Endothelial cell of umbilical vein (primary cell): ENCODE measurements at regions not wholly inside any gene's neighbourhood (a gene's known extent, or its start where the extent isn't known, plus 50 kb on each side); places are given as distances from the start of the nearest gene placed in this dataset.

ENCODE experiments used
- BruUV-seq: library from RNA; stranded (reverse); fragments of 400-500 nt; replicated peaks from 2 replicates; lab custom pipeline; 2021; lab: Mats Ljungman, UMichigan
- CTCF ChIA-PET: fragments of 300-600, 350-600 bp; sonication (Branson Sonifier 250); formaldehyde crosslinking; loops from one replicate; lab custom pipeline; 2021; ENCODE audit warnings: antibody characterized with exemption, inconsistent platforms; lab: Charles Lee
- POLR2A ChIA-PET: fragments of 300-600, 350-600 bp; sonication (Branson Sonifier 250); formaldehyde crosslinking; loops from one replicate; lab custom pipeline; 2021; ENCODE audit warnings: antibody characterized with exemption, inconsistent platforms; lab: Charles Lee
- DNase-seq: peaks from one replicate; pipeline ENCODE4 v3.0.0-alpha.2; 2011; ENCODE audit warnings: low read depth, low spot score
- FAIRE-seq: peaks from 2 replicates; lab custom pipeline; 2011; peaks lifted over from hg19 to GRCh38; lab: Jason Lieb, UNC
- H2AFZ ChIP-seq: 2 replicates; pipeline ENCODE4 v1.6.0; 2012; ENCODE audit warnings: low read depth, low read length, control low read depth, inconsistent platforms
- H3K27ac ChIP-seq: 2 replicates; pipeline ENCODE4 v1.5.1; 2011; ENCODE audit warnings: low read depth, mild to moderate bottlenecking, control low read depth, low read length, moderate library complexity; ENCODE audit not compliant: insufficient read depth
- H3K27me3 ChIP-seq, 2 experiments: 2 replicates each; pipeline versions ENCODE4 v1.6.0 to v1.6.1; 2011; ENCODE audit warnings: low read length in 2 of 2, mixed read lengths in 1 of 2; ENCODE audit not compliant: control insufficient read depth in 2 of 2, insufficient read depth in 2 of 2
- H3K36me3 ChIP-seq, 2 experiments: 2 replicates in 1 of 2; 3 replicates in 1 of 2; pipeline ENCODE4 v1.5.1; 2011; ENCODE audit warnings: low read length in 2 of 2, mild to moderate bottlenecking in 1 of 2, moderate library complexity in 1 of 2; ENCODE audit not compliant: control insufficient read depth in 2 of 2, insufficient read depth in 2 of 2; ENCODE audit errors: extremely low read depth in 1 of 2
- H3K4me1 ChIP-seq: 3 replicates; pipeline ENCODE4 v1.5.1; 2011; ENCODE audit warnings: mild to moderate bottlenecking, low read length; ENCODE audit not compliant: control insufficient read depth, insufficient read depth; ENCODE audit errors: extremely low read depth
- H3K4me2 ChIP-seq: 2 replicates; pipeline ENCODE4 v1.6.1; 2011; ENCODE audit warnings: low read length, control low read depth, mixed read lengths; ENCODE audit not compliant: insufficient read depth
- H3K4me3 ChIP-seq, 3 experiments: fragments of 200-600 bp in 1 of 3; sonication (generic), shearing (Covaris generic) in 1 of 3; replicated peaks in 1 of 3; 2 replicates each; pipeline ENCODE4 v1.5.1; 2011 to 2016; ENCODE audit warnings: control low read depth in 3 of 3, low read length in 3 of 3, mild to moderate bottlenecking in 2 of 3, inconsistent platforms in 1 of 3, low read depth in 1 of 3, moderate library complexity in 1 of 3; ENCODE audit not compliant: insufficient read depth in 1 of 3
- H3K79me2 ChIP-seq: 2 replicates; pipeline ENCODE4 v1.6.0; 2012; ENCODE audit warnings: low read length, inconsistent platforms; ENCODE audit not compliant: control insufficient read depth, insufficient read depth
- H3K9ac ChIP-seq: replicated peaks from 2 replicates; pipeline ENCODE3; 2011; ENCODE audit warnings: low read length, control low read depth; ENCODE audit not compliant: insufficient read depth; ENCODE audit errors: extremely low read depth
- H3K9me1 ChIP-seq: replicated peaks from 3 replicates; pipeline ENCODE4 v1.6.0; 2011; ENCODE audit warnings: mild to moderate bottlenecking, low read length; ENCODE audit not compliant: control insufficient read depth, insufficient read depth; ENCODE audit errors: extremely low read depth
- H3K9me3 ChIP-seq: replicated peaks from 2 replicates; pipeline ENCODE4 v1.5.1; 2012; ENCODE audit warnings: low read length, inconsistent platforms; ENCODE audit not compliant: control insufficient read depth, insufficient read depth
- H4K20me1 ChIP-seq: replicated peaks from 2 replicates; pipeline ENCODE3; 2011; ENCODE audit warnings: mild to moderate bottlenecking, low read length; ENCODE audit not compliant: control insufficient read depth, insufficient read depth; ENCODE audit errors: extremely low read depth
- CTCF ChIP-seq, 2 donors: IDR thresholded peaks; 1 replicate in 1 of 2; 2 replicates in 1 of 2; pipeline ENCODE4 v1.5.1; 2011; ENCODE audit warnings: low read length in 2 of 2, mild to moderate bottlenecking in 2 of 2, moderate library complexity in 2 of 2, control low read depth in 1 of 2, inconsistent platforms in 1 of 2, low read depth in 1 of 2; ENCODE audit not compliant: insufficient read depth in 1 of 2; ENCODE audit errors: extremely low read depth in 1 of 2
- EZH2 ChIP-seq: IDR thresholded peaks from 2 replicates; pipeline ENCODE4 v1.6.1; 2012; ENCODE audit warnings: borderline replicate concordance, low read depth, mild to moderate bottlenecking, moderate library complexity, low read length, inconsistent platforms; ENCODE audit not compliant: severe bottlenecking
- FOS ChIP-seq: IDR thresholded peaks from 2 replicates; pipeline ENCODE4 v1.6.1; 2011; ENCODE audit warnings: mild to moderate bottlenecking, low read length, moderate library complexity, borderline replicate concordance; ENCODE audit not compliant: insufficient read depth
- GATA2 ChIP-seq: IDR thresholded peaks from 2 replicates; pipeline ENCODE4 v1.7.0; 2011; ENCODE audit warnings: low read depth, mild to moderate bottlenecking, moderate library complexity, mixed read lengths, low read length; ENCODE audit not compliant: insufficient read length, insufficient read depth
- JUN ChIP-seq: IDR thresholded peaks from 2 replicates; pipeline ENCODE4 v1.6.1; 2011; ENCODE audit warnings: borderline replicate concordance, low read depth; ENCODE audit not compliant: insufficient read length, insufficient read depth
- MAX ChIP-seq: IDR thresholded peaks from 2 replicates; pipeline ENCODE4 v1.6.1; 2011; ENCODE audit not compliant: insufficient read depth, insufficient read length
- MYC ChIP-seq: IDR thresholded peaks from one replicate; pipeline ENCODE4 v1.6.1; 2011; ENCODE audit warnings: mild to moderate bottlenecking, low read depth, low read length
- POLR2A ChIP-seq: IDR thresholded peaks from 2 replicates; pipeline ENCODE4 v1.6.1; 2012; ENCODE audit warnings: low read depth, mild to moderate bottlenecking, control low read depth, low read length
- POLR2AphosphoS5 ChIP-seq: IDR thresholded peaks from 2 replicates; pipeline ENCODE4 v1.6.1; 2012; ENCODE audit warnings: low read depth, mild to moderate bottlenecking, control low read depth, low read length, moderate library complexity; ENCODE audit not compliant: insufficient read depth
- dilution Hi-C: fragments of 300-500 bp; cut with MboI; formaldehyde crosslinking; loops from one replicate; pipeline ENCODE4 v1.15.0; 2019; ENCODE audit warnings: low sequenced_read_pairs; ENCODE audit not compliant: extremely low pct_ligation_motif_present
- intact Hi-C: fragments of 100-400 bp; cut with micrococcal nuclease; formaldehyde crosslinking; loops from one replicate; pipeline ENCODE4 v1.10.0; 2022

GRCh38 chr18:10153924-10154752 is 240.3 kb downstream of the VAPA start:
- H3K4me3 ChIP-seq = no peak overlapping the region
- H3K9me3 ChIP-seq = no peaks in the 10 kb centered on the region
- BruUV-seq = no TSS peak
- no peaks in the 10 kb centered on the region for H4K20me1 ChIP-seq
- no peaks in the 10 kb centered on the region for H3K36me3 ChIP-seq
- DNase-seq (no peak), FAIRE-seq (no peak)
- no peak for TF ChIP-seq GATA2
- no peak for TF ChIP-seq FOS
- TF ChIP-seq CTCF (IDR thresholded peaks at IDR 0.05; ENCODE audit: extremely low read depth in 1 of 2, insufficient read depth in 1 of 2, low read depth in 1 of 2, low read length in 2 of 2) = no peak
- TF ChIP-seq EZH2 = no peak
- no peak for TF ChIP-seq MAX
- no peak for TF ChIP-seq POLR2A
- no peak for TF ChIP-seq MYC
- no peak for TF ChIP-seq POLR2AphosphoS5
- TF ChIP-seq JUN = no peak
- H2AFZ ChIP-seq = no peak overlapping the region
- no peaks in the 10 kb centered on the region for H3K79me2 ChIP-seq
- intact Hi-C loops = no loop called here
- H3K27me3 ChIP-seq = peaks cover 0 to 2% of the 10 kb centered on the region in 2 experiments
- dilution Hi-C loops = no loop called here
- POLR2A ChIA-PET = no interaction called here
- no peak overlapping the region for H3K27ac ChIP-seq
- CTCF ChIA-PET = interaction anchor here (0.9 to 1.1 kb wide), 2 partner anchors 10 to 23 kb away, joined by 3 read pairs; no protein-coding TSS in a partner anchor
- H3K4me1 ChIP-seq = no peaks in the 10 kb centered on the region
- H3K4me2 ChIP-seq = no peak overlapping the region
- no peak overlapping the region for H3K9ac ChIP-seq
- no peaks in the 10 kb centered on the region for H3K9me1 ChIP-seq
